ENCODE measurements at regions not wholly inside any gene's neighbourhood (a gene's known extent, or its start where the extent isn't known, plus 50 kb on each side); places are given as distances from the start of the nearest gene placed in this dataset.

DNA sequence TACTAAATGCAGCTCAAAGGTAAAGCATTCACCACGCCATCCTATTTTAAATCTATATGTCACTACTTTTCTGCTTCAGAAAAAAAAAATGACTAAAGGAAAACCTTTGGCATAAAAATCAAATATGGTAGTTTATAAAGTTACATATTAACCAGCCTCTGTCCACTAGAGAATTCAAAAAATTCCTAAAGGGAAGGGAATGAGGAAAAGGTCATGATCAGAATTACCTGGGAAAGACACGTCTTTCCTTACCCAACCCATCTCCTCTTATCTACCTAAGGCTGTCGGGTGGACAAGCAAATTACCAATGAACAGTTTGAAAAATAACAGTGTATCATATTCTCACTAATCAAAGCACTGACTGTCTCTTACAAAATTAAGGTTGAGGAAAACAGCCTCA lies 100.7 kb upstream of the TMEM106B start:
- no peak for ATAC-seq (ENCODE audit: poor library complexity)
- intact Hi-C loops (cut with DNase I), result no loop called here
- DNase-seq, result no peak

DNA sequence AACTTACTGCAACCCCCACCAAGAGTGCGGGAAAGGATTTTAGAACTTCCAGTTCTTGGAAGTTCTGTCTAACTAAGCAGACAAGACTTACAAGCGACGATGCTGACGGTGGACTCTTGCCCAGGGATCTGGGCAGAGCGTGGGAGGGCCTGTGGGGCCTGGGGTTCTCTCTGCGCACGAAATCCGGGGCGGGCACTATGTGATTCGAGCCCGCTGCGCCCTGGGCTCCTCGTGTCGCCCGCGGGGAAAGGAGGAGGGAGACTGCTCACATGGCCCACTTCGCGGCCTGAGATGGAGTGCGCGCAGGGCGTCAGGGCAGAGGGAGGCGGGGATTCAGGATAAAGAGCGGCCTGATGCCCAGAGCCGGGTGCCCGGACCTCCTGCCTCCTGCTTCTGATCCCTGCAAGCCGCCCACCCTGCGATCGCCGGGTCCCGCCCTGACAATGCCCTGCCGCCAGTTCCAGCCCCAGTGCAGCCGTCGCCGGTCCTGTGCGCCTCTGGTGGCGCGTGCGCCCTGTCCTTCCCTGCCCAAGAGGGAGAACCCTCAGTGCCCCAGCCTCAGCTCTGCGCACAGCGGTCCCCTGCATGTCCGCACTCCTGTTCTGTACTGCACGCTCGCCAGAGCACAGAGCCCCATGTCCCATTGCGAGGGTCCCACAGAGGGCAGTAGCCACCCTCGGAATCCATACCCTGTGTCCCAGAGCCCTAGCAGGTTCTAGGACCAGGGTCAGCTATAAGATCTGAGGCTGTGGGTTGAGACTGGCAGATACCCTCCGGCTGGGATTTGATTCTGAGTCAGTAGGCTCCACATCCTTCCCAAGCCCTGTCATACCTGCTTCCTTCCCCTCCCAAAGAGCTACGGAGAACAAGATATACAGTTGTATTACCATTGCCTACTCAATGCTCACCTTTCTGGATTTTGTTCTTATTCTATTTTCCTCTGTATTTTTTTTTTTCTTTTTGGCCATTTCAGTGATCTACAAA lies 99.4 kb upstream of the TMEM106B start:
- intact Hi-C loops (cut with DNase I), result no loop called here
- DNase-seq (peak; percentile 32), ATAC-seq (ENCODE audit: poor library complexity) (no peak)

DNA sequence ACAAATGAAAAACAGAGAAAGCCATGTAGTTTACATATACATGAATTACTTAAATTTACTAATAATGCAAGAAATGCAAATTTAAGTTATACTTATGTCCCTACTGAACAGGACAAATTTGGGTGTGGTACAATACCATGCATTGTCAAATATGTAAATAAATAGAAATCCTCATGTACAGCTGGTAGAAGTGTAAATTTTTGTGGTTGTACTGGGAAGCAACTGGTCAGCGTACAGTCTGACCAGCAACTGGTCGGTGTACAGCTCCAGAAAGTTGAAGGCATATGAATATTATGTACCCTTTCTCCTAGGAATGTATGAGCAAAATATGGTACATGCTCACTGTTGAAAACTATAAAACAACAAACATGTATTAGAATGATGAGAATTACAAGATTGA lies 93.9 kb upstream of the TMEM106B start:
- intact Hi-C loops (cut with DNase I), result no loop called here
- DNase-seq (no peak), ATAC-seq (ENCODE audit: poor library complexity) (no peak)

DNA sequence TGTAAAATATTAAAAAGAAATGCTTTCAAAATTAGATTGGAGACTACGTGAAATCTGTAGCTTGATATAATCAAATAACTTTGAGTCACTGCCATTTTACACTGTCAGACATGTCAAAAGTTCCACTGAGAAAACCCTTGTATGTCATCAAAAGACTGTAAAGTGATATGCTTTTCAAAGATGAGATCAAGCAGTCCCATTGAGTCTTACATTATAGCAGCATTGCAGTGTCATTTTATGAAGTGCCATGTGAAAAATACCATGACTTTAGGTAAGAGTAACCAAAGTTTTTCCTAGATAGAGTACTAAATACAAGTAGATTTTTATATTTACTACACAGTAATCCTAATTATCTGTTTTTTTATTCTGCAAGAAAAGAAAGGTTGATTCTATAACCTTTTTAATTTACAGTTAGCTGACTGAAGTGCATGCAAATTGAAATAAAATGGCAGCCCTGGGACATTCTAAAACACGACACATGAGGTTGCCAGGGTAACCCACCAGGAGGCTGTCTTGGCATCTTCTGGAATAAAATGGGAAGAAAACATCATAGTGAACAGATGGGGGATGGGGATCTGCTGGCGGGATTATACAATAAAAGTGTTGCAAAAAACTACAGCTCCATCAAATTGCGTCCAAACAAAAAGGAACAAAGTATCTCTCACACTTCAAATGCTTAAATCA lies 91.3 kb upstream of the TMEM106B start:
- intact Hi-C loops (cut with DNase I), result no loop called here
- DNase-seq (no peak), ATAC-seq (ENCODE audit: poor library complexity) (no peak)

DNA sequence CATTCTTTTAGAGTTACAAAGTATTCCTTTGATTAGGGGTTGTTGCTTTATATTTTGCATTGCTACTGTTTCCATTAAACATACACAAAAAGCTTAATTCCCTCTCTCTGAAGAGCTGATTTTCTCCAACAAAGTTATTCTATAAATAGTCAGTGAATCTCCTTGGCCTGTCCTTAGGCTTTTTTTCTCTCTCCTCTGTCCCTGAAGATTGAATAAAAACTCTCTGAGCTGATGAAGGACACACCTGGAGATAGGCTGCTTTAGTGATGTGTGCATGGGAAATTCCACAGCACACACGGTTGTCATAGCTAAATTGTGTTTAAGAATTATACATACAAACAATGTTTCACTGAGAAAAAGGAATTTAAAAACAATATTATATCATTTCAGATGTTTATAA lies 90.5 kb upstream of the TMEM106B start:
- ATAC-seq (ENCODE audit: poor library complexity) (no peak), DNase-seq (no peak)
- intact Hi-C loops (cut with DNase I), result no loop called here

DNA sequence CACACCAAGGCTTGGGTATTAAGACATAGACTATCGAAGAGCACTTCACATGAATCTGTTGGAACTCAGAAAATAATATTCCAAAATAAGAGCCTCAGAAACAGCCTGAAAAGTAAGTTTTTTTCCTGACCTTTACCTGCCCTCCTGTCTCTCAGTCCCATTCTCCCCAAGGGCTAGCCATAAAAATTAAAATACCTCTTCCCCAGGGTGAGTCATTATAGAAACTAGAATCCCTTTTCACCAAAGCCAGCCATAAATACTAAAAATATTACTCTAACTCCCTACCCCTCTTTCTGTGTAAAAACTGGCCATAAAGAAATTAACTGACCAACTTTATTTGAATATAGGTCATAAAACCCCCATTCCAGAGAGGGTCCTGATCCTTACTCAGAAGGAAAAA lies 87.9 kb upstream of the TMEM106B start:
- DNase-seq, result no peak
- intact Hi-C loops (cut with DNase I), result no loop called here
- ATAC-seq (ENCODE audit: poor library complexity), result no peak

DNA sequence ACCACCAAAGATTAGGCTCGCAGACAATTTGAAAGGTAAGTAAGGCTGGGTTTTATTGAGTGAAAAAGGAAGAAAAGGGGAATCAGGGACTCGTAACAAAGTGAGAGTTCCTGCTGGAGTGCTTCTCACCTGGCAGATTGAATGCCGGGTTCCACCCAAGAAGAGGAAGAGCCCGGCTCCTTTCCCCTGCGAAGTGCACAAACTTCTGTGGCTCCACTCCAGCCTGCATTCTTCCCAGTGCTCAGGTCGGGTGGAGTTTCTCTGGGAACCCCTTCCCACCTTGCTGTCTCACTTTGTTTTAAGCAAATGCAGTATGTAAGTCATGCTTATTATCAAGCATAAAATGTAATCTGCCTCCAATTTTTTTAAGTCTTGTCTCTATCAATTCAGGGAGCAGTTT lies 87.1 kb upstream of the TMEM106B start:
- intact Hi-C loops (cut with DNase I), result no loop called here
- DNase-seq (no peak), ATAC-seq (ENCODE audit: poor library complexity) (no peak)

DNA sequence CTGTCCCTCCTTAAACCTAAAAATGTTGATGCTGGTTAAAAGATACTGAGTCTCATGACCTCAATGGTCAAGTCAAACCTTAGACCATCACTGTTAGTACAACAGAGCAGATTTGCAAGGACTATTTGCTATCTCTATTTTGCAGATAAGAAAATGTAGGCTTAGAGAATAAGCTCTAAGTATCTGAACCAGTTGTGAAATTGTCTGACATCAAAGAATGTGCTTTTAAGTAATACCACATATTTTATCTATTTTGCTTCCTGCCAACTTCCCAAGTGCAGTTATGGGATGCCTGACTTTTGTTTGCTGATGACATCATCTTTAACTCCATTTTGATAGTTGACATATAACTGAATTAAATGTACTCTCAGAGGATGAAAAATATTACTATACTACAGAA lies 83.6 kb upstream of the TMEM106B start:
- ATAC-seq (ENCODE audit: poor library complexity) (no peak), DNase-seq (no peak)
- intact Hi-C loops (cut with DNase I), result no loop called here

DNA sequence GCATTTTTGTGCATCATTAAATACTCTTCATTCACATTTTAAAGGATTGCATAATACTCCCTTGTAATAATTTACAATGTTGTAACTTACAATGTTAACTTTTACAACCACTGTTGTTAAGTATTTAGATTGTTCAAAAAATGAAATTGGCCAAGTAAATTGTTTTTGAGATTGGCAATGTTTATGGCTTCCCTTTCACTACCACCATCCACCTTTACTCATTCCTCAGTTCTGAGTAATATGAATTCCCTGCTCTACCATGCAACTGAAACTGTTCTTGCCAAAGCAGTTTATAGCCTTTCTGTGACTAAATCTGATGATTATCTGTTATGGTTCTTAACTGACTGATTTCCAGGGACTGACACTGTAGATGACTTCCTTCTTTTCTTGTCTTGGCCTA lies 80.5 kb upstream of the TMEM106B start:
- intact Hi-C loops (cut with DNase I), result no loop called here
- ATAC-seq (ENCODE audit: poor library complexity) (no peak), DNase-seq (no peak)

DNA sequence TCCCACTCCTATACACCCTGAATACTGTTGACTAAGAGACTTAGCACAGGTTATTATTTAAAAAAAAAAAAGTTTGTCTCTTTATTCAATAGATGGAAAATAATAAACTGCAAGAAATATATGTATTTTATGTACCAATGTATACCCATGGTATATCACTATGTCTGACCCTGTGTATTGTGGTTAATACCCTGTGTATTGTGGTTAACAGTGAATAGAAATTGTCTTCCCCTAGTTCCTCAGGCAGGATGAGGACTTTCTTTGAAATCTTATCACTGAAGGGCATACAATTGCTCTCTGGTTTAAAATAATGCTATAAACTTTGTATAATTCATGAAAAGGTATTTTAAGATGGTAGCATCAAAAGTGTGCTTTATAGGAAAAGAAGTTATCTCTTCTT lies 80.0 kb upstream of the TMEM106B start:
- intact Hi-C loops (cut with DNase I), result no loop called here
- ATAC-seq (ENCODE audit: poor library complexity), result no peak
- no peak for DNase-seq

DNA sequence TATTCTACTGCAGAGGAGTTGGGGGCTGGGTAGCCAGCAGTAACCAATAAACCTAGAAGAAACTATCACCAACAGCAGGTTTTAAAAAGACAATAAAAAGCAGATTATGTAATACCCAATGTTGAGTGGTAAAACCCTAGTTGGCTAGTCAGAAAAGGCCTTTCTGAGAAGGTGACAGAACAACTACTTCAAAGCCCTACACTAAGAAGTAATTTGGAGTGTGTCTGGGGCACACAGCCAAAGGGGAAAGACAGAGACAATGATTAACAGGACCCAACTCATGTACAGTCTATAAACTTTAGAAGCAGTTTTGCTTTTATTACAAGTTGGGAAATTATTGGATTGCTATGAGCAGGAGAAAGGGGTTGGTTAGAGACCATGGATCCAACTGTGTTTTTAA lies 77.2 kb upstream of the TMEM106B start:
- intact Hi-C loops (cut with DNase I), result no loop called here
- ATAC-seq (ENCODE audit: poor library complexity), result no peak
- no peak for DNase-seq

DNA sequence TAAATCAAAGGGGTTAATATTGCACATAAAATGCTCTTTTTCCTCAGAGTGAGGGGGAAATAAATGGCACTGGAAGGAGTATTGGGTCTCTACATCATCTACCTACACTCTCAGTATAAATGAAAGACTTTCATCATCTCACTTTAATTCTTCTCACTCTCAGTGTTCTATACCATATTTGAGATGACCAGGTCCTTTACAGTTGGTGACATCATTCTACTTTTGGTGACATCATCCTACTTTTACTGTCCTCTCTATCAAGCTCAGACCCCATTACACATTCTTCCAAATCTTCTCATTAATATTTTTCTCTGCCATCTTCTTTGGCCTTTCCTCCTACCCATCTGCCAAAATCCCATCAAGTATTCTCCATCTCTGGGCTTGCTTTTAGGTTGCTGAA lies 74.6 kb upstream of the TMEM106B start:
- DNase-seq (no peak), ATAC-seq (ENCODE audit: poor library complexity) (no peak)
- intact Hi-C loops (cut with DNase I), result no loop called here

DNA sequence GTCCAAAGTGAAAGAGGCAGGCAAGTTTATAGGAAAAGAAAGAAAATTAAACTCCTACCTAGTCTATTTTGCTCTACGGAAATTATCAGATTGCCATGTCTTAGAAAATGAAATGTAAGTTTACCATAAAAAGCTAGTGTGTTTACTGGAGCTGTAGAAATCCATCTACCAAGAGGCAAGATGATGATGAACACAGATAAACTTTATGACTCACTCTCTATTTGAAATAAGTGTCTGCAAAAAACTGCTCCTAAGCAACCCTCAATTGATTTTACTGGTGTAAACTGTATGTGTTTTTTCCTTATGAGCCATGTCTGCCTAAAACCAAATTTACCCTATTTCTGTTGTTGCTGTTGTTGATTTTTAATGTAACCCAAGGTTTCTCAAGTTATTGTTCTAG lies 73.8 kb upstream of the TMEM106B start:
- no peak for DNase-seq
- ATAC-seq (ENCODE audit: poor library complexity), result no peak
- intact Hi-C loops (cut with DNase I), result no loop called here

DNA sequence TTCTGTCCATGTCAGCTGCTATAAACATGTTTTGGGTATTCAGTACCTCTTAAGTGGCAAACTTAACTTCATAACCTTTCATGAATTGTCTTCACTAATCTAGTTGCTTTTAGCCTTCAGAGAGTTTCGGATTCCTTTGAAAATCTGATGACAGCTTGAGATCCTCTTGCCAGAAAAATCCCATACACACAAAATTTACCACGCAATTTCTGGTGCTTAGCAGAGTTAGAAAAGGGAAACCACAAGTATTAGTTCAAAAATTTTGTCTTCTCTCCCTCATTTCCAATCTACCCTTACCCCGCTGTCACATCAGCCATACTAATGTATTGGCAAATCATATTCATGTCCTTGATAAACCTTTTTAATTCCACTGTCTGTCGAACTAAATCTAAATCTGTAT lies 72.7 kb upstream of the TMEM106B start:
- ATAC-seq (ENCODE audit: poor library complexity), result no peak
- DNase-seq, result no peak
- intact Hi-C loops (cut with DNase I), result no loop called here

DNA sequence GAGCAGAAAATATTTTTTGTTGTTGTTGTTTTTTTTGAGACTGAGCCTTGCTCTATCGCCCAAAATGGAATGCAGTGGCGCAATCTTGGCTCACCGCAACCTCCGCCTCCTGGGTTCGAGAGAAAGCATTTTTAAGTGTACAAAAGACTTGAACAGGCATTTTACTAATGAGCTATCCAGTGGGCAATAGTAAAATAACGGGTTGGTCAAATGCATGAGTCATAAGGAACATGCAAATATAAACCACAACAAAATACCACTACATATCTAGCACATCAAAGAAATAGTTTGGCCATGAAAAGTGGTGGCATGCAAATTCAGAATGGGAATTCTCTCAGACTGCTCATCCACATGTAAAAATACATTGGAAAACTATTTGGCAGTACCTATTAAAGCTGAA lies 71.7 kb upstream of the TMEM106B start:
- DNase-seq (no peak), ATAC-seq (ENCODE audit: poor library complexity) (no peak)
- intact Hi-C loops (cut with DNase I), result no loop called here

DNA sequence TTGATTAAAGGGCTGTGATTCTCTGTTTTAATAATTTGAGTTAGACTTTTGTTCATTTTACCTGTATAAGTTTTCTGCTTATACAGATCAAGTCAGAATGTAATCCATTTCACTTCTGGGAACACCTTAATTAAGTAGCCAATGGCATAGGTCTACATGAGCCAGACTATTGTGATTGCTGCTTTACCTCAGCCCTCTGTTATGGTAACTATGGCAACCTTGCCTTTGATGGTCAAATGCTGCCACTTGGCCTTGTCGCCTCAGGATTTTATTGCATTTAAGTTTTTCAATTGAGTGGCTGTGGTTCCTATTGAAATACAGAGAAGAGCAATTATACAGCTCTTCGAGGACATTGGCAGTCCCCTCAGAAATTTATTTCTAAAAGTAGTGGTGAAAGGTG lies 64.3 kb upstream of the TMEM106B start:
- intact Hi-C loops (cut with DNase I), result no loop called here
- no peak for ATAC-seq (ENCODE audit: poor library complexity)

DNA sequence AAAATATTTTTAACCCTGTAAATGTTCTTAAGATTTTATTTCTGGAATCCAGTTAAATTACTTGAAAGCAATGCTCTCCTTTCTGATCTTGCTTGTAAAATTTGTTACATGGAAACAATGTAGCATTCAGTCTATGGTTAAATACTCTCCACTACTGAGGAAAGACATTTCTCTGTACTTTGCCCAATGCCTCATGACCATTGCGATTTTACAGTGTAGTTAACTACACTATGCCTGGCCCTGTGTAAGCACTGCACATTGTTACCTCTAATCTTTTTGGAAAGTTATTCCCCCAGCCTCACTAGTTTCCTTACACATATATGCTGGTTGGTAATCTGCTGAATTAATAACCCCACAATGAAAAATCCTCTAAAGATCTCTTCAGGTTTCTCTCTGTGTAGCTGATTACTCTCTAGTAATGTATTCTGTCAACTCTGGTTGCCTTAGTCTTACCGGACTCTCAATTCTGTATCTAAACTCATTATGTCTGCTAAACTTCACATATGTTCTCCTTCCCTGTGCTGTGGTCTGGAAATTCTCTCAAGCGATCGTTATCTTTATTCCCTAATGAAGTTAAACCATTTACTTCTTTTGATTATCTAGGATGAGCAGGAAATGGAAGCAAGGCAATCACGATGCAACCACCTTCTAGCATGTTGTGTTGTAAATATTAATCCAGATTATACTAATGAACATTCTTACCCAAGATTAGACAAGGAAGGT lies 58.7 kb upstream of the TMEM106B start:
- intact Hi-C loops (cut with DNase I), result no loop called here
- ATAC-seq (ENCODE audit: poor library complexity), result no peak

More for the DNA sequence above, 64.3 kb upstream of the TMEM106B start:
- DNase-seq, result no peak

DNA sequence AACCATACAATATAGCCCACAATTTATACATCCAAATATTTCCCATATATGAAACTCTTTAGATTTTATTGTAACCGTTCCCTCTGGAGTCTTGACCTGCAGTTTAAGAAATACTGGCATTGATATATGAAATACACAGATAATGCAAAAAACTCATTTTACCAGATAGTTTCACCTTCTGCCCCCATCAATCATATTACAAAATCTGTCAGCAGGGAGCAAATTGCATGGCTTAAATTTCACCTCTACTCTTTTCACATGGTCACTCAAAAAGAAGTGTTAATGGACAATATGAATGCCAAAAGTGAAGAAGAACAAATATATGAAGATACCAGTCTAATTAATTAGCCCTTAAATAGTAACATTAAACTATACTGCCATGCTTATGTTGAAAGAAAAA lies 57.0 kb upstream of the TMEM106B start:
- ATAC-seq (ENCODE audit: poor library complexity) (no peak), DNase-seq (no peak)
- intact Hi-C loops (cut with DNase I), result no loop called here

More for the DNA sequence above, 58.7 kb upstream of the TMEM106B start:
- no peak for DNase-seq

DNA sequence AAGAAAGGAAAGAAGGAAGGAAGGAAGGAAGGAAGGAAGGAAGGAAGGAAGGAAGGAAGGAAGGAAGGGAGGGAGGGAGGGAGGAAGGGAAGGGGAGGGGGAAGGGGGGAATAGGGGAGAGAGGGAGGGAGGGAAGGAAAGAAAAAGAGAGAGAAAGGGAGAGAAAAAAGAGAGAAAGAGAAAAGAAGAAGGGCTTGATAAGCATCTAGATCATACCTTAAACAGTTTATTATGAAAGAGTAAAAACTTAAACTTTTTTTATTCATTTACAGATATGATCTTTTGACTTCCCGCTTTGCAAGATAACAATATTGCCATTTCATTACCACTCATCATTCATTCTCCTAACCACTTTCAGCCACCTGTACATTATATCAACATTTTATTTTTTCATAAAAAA lies 53.6 kb upstream of the TMEM106B start:
- intact Hi-C loops (cut with DNase I), result no loop called here
- no peak for DNase-seq
- ATAC-seq (ENCODE audit: poor library complexity), result no peak
